ENCODE measurements at regions not wholly inside any gene's neighbourhood (a gene's known extent, or its start where the extent isn't known, plus 50 kb on each side); places are given as distances from the start of the nearest gene placed in this dataset.

DNA sequence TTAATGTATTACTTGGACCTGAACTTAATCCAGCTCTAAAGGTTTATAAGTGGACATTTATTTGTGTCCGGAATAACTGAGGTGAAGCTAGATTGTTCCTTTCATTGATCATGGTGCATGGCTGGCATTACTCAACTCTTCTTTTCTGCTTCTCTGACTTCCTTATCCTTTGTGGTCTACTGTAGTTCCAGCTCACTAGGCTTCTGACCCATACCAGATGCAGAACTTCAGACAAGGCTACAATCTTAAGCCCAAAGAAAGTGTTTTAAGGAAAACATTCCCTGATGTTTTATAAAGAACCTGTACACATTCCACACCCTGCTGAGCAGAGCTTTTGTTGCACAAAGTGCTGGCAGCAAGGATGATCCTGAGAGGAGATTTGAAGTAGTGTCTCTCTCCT lies 250.8 kb upstream of the TGFBR2 start:
- TF ChIP-seq, protein P1, sequence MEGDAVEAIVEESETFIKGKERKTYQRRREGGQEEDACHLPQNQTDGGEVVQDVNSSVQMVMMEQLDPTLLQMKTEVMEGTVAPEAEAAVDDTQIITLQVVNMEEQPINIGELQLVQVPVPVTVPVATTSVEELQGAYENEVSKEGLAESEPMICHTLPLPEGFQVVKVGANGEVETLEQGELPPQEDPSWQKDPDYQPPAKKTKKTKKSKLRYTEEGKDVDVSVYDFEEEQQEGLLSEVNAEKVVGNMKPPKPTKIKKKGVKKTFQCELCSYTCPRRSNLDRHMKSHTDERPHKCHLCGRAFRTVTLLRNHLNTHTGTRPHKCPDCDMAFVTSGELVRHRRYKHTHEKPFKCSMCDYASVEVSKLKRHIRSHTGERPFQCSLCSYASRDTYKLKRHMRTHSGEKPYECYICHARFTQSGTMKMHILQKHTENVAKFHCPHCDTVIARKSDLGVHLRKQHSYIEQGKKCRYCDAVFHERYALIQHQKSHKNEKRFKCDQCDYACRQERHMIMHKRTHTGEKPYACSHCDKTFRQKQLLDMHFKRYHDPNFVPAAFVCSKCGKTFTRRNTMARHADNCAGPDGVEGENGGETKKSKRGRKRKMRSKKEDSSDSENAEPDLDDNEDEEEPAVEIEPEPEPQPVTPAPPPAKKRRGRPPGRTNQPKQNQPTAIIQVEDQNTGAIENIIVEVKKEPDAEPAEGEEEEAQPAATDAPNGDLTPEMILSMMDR (IDR thresholded peaks at IDR 0.05; ENCODE audit: poor library complexity), result no peak
- TF ChIP-seq EZH2 (IDR thresholded peaks at IDR 0.05; ENCODE audit: borderline replicate concordance), result no peak

All from hepatocyte (in vitro differentiated cells).